Stimulated activated CD4-positive, alpha-beta T cell treated with anti-CD3 and anti-CD28 coated beads, Interleukin-2, amount 100 ng/mL, for 48 hours (primary cell): ENCODE measurements at regions not wholly inside any gene's neighbourhood (a gene's known extent, or its start where the extent isn't known, plus 50 kb on each side); places are given as distances from the start of the nearest gene placed in this dataset.
"Not testable (repeated sequence)": the region's sequence is repeated elsewhere in the genome, so short reads cannot be mapped to it uniquely, and the experiment has no call there.

Experiments used
- DNase-seq, 2 donors: peaks; one replicate each; pipeline ENCODE4 v3.0.0-alpha.2; 2020

- no peak for DNase-seq
Measured at GRCh38 chr1:87398641-87399040, 70.0 kb downstream of the LMO4 start.

- DNase-seq: no peak
Measured at GRCh38 chr1:87399264-87399663, 70.6 kb downstream of the LMO4 start.

GRCh38 chr1:87399701-87400100 is 71.0 kb downstream of the LMO4 start:
- DNase-seq: no peak

- no peak for DNase-seq
Measured at GRCh38 chr1:87400813-87401212, 72.1 kb downstream of the LMO4 start.

GRCh38 chr1:87402241-87403002 is 73.7 kb downstream of the LMO4 start:
- DNase-seq: no peak

- DNase-seq: no peak
Measured at GRCh38 chr1:87403061-87403820, 74.6 kb downstream of the LMO4 start.

- DNase-seq: peak in 1 of 2 donors; percentile 5
Measured at GRCh38 chr1:87404296-87404695, 75.6 kb downstream of the LMO4 start.

GRCh38 chr1:87408665-87409248 is 80.1 kb downstream of the LMO4 start:
- no peak for DNase-seq

GRCh38 chr1:87410776-87411480 is 82.2 kb downstream of the LMO4 start:
- DNase-seq: no peak

- not testable (repeated sequence) for DNase-seq
Measured at GRCh38 chr1:87413846-87414245, 85.2 kb downstream of the LMO4 start.

- DNase-seq: no peak
Measured at GRCh38 chr1:87418048-87418447, 89.4 kb downstream of the LMO4 start.

- no peak for DNase-seq
Measured at GRCh38 chr1:87421809-87422208, 93.1 kb downstream of the LMO4 start.

- no peak for DNase-seq
Measured at GRCh38 chr1:87424541-87424940, 95.9 kb downstream of the LMO4 start.

- DNase-seq: no peak
Measured at GRCh38 chr1:87426463-87427249, 98.0 kb downstream of the LMO4 start.

GRCh38 chr1:87428367-87428766 is 99.7 kb downstream of the LMO4 start:
- no peak for DNase-seq

GRCh38 chr1:87428883-87429282 is 100.2 kb downstream of the LMO4 start:
- DNase-seq: no peak

- DNase-seq: no peak
Measured at GRCh38 chr1:87432685-87433084, 104.0 kb downstream of the LMO4 start.

GRCh38 chr1:87433101-87433500 is 104.4 kb downstream of the LMO4 start:
- not testable (repeated sequence) for DNase-seq

- no peak for DNase-seq
Measured at GRCh38 chr1:87435484-87435883, 106.8 kb downstream of the LMO4 start.

GRCh38 chr1:87436115-87436514 is 107.4 kb downstream of the LMO4 start:
- DNase-seq: not testable (repeated sequence)

- no peak for DNase-seq
Measured at GRCh38 chr1:87436534-87436933, 107.9 kb downstream of the LMO4 start.

- no peak for DNase-seq
Measured at GRCh38 chr1:87437663-87438295, 109.1 kb downstream of the LMO4 start.
